ENCODE measurements at regions not wholly inside any gene's neighbourhood (a gene's known extent, or its start where the extent isn't known, plus 50 kb on each side); places are given as distances from the start of the nearest gene placed in this dataset.

DNA sequence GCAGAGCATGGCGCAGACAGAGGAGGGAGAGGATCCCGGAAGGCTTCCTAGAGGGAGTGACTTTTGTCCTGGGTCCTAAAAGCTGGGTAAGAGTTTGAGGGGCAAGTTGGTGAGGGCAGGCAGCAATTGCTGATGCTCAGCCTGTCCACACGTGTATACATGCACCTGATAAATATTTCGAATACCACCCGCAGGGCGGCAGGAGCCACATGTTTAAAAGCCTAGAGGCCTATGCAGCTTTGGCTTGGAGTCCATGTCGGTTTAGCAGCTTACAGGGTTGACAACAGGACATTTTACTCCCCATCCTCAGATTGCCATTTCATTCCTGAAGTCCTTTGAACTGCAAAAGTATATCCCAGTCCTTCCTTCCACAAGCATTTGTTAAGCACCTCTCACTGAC is 99.1 kb downstream of the KATNIP start:
- TF ChIP-seq EZH2 (IDR thresholded peaks at IDR 0.05; ENCODE audit: borderline replicate concordance, low read depth, low read length, poor library complexity, severe bottlenecking): no peak
- TF ChIP-seq, protein P1, sequence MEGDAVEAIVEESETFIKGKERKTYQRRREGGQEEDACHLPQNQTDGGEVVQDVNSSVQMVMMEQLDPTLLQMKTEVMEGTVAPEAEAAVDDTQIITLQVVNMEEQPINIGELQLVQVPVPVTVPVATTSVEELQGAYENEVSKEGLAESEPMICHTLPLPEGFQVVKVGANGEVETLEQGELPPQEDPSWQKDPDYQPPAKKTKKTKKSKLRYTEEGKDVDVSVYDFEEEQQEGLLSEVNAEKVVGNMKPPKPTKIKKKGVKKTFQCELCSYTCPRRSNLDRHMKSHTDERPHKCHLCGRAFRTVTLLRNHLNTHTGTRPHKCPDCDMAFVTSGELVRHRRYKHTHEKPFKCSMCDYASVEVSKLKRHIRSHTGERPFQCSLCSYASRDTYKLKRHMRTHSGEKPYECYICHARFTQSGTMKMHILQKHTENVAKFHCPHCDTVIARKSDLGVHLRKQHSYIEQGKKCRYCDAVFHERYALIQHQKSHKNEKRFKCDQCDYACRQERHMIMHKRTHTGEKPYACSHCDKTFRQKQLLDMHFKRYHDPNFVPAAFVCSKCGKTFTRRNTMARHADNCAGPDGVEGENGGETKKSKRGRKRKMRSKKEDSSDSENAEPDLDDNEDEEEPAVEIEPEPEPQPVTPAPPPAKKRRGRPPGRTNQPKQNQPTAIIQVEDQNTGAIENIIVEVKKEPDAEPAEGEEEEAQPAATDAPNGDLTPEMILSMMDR (conservative IDR thresholded peaks at IDR 0.05; ENCODE audit: low read depth, low read length): no peak

Data from A673 (cell line).